ENCODE measurements at regions not wholly inside any gene's neighbourhood (a gene's known extent, or its start where the extent isn't known, plus 50 kb on each side); places are given as distances from the start of the nearest gene placed in this dataset.

- TF ChIP-seq ATF3 (IDR thresholded peaks at IDR 0.05; ENCODE audit: insufficient read depth, low read depth, low read length) (no peak), SIRT6 (IDR thresholded peaks at IDR 0.05; ENCODE audit: low read length) (no peak), EP300 (IDR thresholded peaks at IDR 0.05; ENCODE audit: borderline replicate concordance in 1 of 2, low read depth in 2 of 2, low read length in 2 of 2) (no peak), CREB1 (IDR thresholded peaks at IDR 0.05) (no peak), TCF12 (IDR thresholded peaks at IDR 0.05; ENCODE audit: low read depth, low read length) (no peak), CHD7 (IDR thresholded peaks at IDR 0.05; ENCODE audit: insufficient replicate concordance, low read length) (no peak), MAX (IDR thresholded peaks at IDR 0.05) (no peak), TBP (IDR thresholded peaks at IDR 0.05; ENCODE audit: low read depth, low read length) (no peak), POLR2AphosphoS5 (IDR thresholded peaks at IDR 0.05; ENCODE audit: low read depth, low read length) (no peak), TAF1 (IDR thresholded peaks at IDR 0.05; ENCODE audit: low read depth, low read length) (no peak)
These were observed 158.7 kb downstream of the SEC14L1 start (continued) for GRCh38 chr17:77299256-77300015.
